ENCODE measurements at regions not wholly inside any gene's neighbourhood (a gene's known extent, or its start where the extent isn't known, plus 50 kb on each side); places are given as distances from the start of the nearest gene placed in this dataset.

- no peak for TF ChIP-seq EZH2 (IDR thresholded peaks at IDR 0.05; ENCODE audit: borderline replicate concordance, low read depth, low read length, severe bottlenecking)
- no peak for TF ChIP-seq POLR2AphosphoS5 (IDR thresholded peaks at IDR 0.05; ENCODE audit: insufficient read depth, low read depth, low read length)
These were observed 170.0 kb upstream of the FRMPD4 start for GRCh38 chrX:11967986-11968869.
